ENCODE measurements at regions not wholly inside any gene's neighbourhood (a gene's known extent, or its start where the extent isn't known, plus 50 kb on each side); places are given as distances from the start of the nearest gene placed in this dataset.
"Not testable (repeated sequence)": the region's sequence is repeated elsewhere in the genome, so short reads cannot be mapped to it uniquely, and the experiment has no call there.

GRCh38 chr2:82992968-82993367, 1466.1 kb downstream of the SUCLG1 start:
- in situ Hi-C loops (cut with MboI; ENCODE audit: low pct_unique_long_range_greater_than_20kb, low sequenced_read_pairs, unreplicated experiment): no loop called here
- no peak for TF ChIP-seq CTCF (IDR thresholded peaks at IDR 0.05; ENCODE audit: extremely low read depth, insufficient read depth, missing control alignments)
- no peak for DNase-seq (ENCODE audit: low spot score)

- in situ Hi-C loops (cut with MboI; ENCODE audit: low pct_unique_long_range_greater_than_20kb, low sequenced_read_pairs, unreplicated experiment): not testable (repeated sequence)
Measured at GRCh38 chr2:82987706-82988105, 1471.4 kb downstream of the SUCLG1 start.

GRCh38 chr2:82986899-82987298, 1472.2 kb downstream of the SUCLG1 start:
- in situ Hi-C loops (cut with MboI; ENCODE audit: low pct_unique_long_range_greater_than_20kb, low sequenced_read_pairs, unreplicated experiment): no loop called here
- no peak for TF ChIP-seq CTCF (IDR thresholded peaks at IDR 0.05; ENCODE audit: extremely low read depth, insufficient read depth, missing control alignments)
- DNase-seq (ENCODE audit: low spot score): no peak

More at GRCh38 chr2:82987706-82988105, 1471.4 kb downstream of the SUCLG1 start:
- DNase-seq (ENCODE audit: low spot score): not testable (repeated sequence)

GRCh38 chr2:82985572-82986197, 1473.4 kb downstream of the SUCLG1 start:
- DNase-seq (ENCODE audit: low spot score): no peak
- TF ChIP-seq CTCF (IDR thresholded peaks at IDR 0.05; ENCODE audit: extremely low read depth, insufficient read depth, missing control alignments): no peak
- in situ Hi-C loops (cut with MboI; ENCODE audit: low pct_unique_long_range_greater_than_20kb, low sequenced_read_pairs, unreplicated experiment): no loop called here

- in situ Hi-C loops (cut with MboI; ENCODE audit: low pct_unique_long_range_greater_than_20kb, low sequenced_read_pairs, unreplicated experiment): no loop called here
- DNase-seq (ENCODE audit: low spot score): no peak
- TF ChIP-seq CTCF (IDR thresholded peaks at IDR 0.05; ENCODE audit: extremely low read depth, insufficient read depth, missing control alignments): no peak
Measured at GRCh38 chr2:82968358-82968757, 1490.7 kb downstream of the SUCLG1 start.

- in situ Hi-C loops (cut with MboI; ENCODE audit: low pct_unique_long_range_greater_than_20kb, low sequenced_read_pairs, unreplicated experiment): no loop called here
- DNase-seq (ENCODE audit: low spot score): no peak
- TF ChIP-seq CTCF (IDR thresholded peaks at IDR 0.05; ENCODE audit: extremely low read depth, insufficient read depth, missing control alignments): no peak
Measured at GRCh38 chr2:82964341-82964740, 1494.7 kb downstream of the SUCLG1 start.

GRCh38 chr2:82959727-82960126, 1499.4 kb downstream of the SUCLG1 start:
- TF ChIP-seq CTCF (IDR thresholded peaks at IDR 0.05; ENCODE audit: extremely low read depth, insufficient read depth, missing control alignments): no peak
- no peak for DNase-seq (ENCODE audit: low spot score)
- in situ Hi-C loops (cut with MboI; ENCODE audit: low pct_unique_long_range_greater_than_20kb, low sequenced_read_pairs, unreplicated experiment): no loop called here

All from GM13977 (cell line).